HUDEP-2 (cell line): ENCODE measurements at regions not wholly inside any gene's neighbourhood (a gene's known extent, or its start where the extent isn't known, plus 50 kb on each side); places are given as distances from the start of the nearest gene placed in this dataset.

Experiments
- DNase-seq, 76 experiments: peaks; one replicate each; lab custom pipeline; 2025; ENCODE audit not compliant: unreplicated experiment in 76 of 76; lab: John Stamatoyannopoulos, UW

DNA sequence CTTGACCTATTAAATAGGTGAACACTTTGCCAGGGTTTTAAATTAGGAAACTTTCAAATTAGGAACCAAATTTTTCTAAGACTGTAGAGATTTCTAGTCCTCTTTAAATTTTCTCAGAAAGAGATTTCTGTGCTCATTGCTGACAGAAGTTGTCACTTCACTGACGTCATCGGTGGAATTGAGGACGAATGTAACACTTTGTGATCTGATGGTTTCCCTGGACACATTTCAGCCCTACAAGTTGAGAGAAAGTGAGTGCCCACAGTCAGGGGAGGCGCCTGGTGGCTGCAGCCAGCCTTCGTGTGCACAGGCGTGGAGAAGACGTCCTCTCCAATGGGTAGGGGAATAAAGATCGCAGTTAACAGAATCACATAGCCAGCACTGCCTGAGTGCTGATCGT, 396.5 kb upstream of the TSHZ3 start:
- no peak for DNase-seq

DNA sequence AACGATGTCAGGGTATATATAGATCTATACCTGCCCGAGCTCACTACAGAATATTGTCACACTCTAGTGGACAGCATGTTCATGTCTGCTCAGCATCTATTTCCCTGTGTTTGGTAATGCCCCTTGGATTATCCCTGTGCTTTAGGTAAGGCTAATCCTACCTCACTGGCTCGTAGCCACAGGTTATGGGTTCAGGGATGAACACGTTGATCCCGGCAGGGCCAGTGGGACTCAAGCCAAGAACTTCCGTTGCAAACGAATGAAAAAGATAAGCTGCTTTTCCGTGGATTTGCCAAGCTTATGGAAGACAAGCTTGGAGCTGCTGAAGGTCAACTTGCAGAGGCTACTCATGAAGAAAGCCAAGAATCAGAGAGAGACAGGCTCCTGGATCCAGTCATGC, 400.0 kb upstream of the TSHZ3 start:
- DNase-seq = no peak

GRCh38 chr19:31759359-31759758, 410.1 kb upstream of the TSHZ3 start:
- DNase-seq = no peak

GRCh38 chr19:31761281-31761913, 412.2 kb upstream of the TSHZ3 start:
- no peak for DNase-seq

DNA sequence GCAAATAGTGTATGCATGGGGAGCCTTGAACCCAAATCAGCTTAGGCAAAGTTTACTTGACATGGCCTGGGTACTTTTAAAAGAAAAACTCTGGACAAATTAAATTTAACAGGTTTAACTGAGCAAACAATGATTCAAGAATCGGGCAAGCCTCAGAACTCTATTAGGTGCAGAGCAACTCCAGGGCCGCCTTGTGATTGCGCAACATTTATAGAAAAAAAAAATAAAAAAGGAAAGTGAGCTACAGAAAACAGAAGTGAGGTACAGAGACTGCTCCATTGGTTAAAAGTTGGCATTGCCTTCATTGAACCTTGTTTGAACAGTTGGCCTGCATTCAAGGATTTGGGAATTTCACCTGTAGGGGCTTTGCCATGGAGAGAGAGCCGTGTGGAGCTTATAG, 421.0 kb upstream of the TSHZ3 start:
- DNase-seq = no peak

- DNase-seq = no peak
These were observed 423.7 kb upstream of the TSHZ3 start for GRCh38 chr19:31772915-31773314.

GRCh38 chr19:31781542-31781941, 432.3 kb upstream of the TSHZ3 start:
- no peak for DNase-seq

DNA sequence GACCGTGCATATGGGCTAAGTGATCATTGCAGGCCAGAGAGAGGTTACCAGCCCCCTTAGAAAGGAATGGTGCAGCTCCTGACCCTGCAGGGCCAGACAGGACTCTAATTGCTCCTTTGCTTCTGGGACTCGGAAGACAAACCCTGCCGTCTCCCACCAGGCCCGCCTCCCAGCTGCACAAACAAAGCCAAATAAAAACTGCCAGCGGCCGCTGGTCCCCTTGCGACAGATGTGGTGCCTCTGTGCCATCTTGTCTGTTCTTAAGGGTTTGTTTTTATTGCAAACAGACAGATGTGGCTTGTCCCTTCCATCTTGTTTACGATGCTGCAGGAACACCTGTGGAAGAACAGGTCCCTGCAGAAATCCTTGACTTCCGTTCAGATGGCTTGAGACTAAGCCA, 434.4 kb upstream of the TSHZ3 start:
- DNase-seq = no peak

DNA sequence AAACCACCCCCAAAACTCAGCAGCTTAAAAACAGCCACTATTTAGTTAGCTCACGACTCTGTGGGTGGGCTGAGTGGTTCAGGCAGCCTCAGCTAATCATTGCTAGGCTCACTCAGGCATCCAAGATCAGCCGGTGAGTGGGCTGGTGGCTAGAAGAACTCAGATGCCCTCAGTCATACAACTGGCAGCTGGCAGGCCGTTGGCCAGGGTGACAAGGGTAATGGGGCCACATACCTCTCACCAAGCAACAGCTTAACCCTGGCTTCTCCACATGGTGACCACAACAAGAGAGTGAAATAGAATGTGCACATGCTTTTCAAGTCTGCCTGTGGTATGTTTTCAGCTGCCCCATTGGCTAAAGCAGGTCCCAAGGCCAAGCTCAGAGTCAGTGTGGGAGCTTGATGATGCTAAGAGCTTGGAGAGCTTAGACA, 435.4 kb upstream of the TSHZ3 start:
- DNase-seq = no peak

GRCh38 chr19:31801611-31802010, 452.4 kb upstream of the TSHZ3 start:
- no peak for DNase-seq

DNA sequence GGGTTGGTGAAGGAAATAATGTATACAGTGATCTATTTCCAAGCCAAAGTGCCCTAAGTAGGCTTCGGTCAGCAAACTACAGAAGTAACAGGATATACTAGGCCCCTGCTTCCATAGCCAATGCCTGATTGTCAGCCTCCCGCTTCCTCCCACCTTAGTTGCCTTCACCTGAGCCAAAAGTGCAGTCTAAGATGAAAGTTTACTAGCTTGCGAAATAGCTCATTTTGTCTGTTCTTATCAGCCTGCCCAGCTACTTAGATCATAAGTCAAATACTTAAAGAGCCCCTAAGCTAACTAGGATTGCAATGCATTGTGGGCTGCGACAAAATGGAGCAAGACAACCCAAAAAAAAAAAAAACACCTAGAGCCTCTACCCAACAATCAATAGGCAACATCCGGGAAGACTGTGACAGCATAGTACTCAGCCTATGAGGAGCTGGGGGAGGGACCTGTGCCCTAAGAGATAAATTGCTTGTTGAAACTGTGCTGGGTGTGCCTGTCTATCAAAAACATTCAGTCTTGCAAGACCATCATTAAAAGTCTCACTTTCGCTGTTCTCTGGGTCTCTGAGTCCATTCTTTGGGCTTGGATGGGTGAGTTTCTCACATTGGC, 454.7 kb upstream of the TSHZ3 start:
- DNase-seq = no peak

DNA sequence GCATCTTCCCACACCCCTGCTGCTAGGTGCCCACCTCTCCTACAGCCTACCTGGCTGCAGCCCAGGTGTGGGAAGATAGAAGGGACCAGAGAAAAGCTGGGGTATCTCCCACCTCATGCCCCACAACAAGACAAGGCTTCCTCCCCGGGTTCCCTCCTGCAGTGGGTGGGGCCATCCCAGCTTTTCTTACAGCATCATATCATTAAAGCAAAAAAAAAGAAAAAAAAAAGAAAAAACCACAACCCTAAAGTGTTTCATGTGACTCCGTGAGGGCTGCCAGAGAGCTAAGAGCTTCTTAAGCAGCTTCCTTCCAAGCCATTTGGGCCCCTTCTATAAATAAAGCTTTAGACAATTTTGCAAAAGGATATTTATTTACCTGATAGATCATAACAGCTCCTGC, 455.4 kb upstream of the TSHZ3 start:
- DNase-seq = no peak

DNA sequence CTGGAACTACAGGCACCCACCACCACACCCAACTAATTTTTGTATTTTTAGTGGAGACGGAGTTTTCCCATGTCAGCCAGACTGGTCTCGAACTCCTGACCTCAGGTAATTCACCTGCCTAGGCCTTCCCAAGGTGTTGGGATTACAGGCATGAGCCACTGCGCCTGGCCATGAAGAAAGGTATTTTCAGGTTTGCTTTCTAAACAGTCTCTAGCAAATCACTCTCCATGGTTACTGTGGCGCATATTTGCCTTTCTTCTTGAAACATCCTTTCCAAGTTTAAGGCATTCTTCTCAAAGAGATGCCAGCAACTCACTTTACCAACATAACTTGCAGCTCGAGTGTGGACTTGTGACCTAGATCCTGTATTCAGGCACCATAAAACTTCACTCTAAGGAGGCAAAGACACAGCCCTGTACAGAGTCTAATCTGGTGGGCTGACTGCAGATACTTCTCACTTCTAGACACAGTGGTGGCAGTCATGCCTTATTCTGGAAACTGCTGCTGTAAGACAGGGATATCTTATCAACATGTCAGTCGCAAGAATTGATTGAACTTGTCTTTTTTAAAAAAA, 461.4 kb upstream of the TSHZ3 start:
- no peak for DNase-seq

- DNase-seq = no peak
These were observed 468.9 kb upstream of the TSHZ3 start for GRCh38 chr19:31817971-31818797.

DNA sequence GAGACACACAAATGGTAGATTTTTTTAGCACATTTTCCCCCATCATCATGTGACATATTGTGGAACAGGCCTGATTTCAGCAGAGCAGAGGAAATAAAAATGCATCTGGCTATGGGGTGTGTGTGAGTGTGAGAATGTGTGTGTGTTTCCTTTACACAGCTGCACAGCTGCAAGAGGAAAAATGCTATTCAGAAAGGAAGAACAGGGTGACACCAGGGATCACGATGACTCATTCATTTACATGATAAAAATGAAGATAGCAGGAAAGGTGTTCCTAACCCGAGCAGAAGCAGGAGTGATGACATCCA, 469.5 kb upstream of the TSHZ3 start:
- DNase-seq = no peak

GRCh38 chr19:31819837-31820236, 470.6 kb upstream of the TSHZ3 start:
- no peak for DNase-seq

DNA sequence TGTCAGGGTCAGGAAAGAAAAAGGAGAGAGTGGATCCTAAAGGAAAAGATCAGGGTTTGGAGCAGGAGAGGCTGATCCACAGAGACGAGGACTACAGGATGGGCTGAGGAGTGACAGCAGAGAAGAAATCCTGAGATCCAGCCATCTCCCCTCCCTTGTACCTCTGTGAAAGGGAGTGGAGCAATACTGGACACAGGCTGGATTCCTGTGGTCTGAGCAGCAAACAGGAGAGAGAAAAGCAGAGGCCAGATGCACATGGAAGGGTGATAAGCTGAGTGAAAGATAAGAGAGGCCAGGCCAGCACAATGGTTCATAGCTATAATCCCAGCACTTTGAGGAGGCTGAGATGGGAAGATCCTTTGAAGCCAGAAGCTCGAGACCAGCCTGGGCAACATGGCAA, 472.1 kb upstream of the TSHZ3 start:
- DNase-seq = no peak

GRCh38 chr19:31825134-31826094, 476.2 kb upstream of the TSHZ3 start:
- no peak for DNase-seq

DNA sequence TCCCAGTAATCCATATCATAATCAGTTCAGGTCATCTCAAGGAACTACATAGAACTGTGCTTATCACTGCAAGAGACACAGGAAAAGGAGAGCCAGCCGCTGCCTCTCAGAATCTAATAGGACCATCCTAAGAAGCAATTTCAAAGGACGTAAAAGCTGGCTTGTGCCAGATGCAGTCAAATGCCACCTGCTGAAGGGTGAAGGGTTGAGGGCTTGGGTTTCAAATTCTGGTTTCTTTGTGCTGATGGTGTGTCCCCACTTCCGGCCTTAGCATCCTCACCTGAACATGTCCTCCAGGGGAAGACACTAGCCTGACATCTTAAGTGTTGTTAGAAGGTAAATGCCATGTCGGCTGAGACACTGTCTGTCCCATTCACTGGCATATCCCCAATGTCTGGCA, 477.1 kb upstream of the TSHZ3 start:
- no peak for DNase-seq

DNA sequence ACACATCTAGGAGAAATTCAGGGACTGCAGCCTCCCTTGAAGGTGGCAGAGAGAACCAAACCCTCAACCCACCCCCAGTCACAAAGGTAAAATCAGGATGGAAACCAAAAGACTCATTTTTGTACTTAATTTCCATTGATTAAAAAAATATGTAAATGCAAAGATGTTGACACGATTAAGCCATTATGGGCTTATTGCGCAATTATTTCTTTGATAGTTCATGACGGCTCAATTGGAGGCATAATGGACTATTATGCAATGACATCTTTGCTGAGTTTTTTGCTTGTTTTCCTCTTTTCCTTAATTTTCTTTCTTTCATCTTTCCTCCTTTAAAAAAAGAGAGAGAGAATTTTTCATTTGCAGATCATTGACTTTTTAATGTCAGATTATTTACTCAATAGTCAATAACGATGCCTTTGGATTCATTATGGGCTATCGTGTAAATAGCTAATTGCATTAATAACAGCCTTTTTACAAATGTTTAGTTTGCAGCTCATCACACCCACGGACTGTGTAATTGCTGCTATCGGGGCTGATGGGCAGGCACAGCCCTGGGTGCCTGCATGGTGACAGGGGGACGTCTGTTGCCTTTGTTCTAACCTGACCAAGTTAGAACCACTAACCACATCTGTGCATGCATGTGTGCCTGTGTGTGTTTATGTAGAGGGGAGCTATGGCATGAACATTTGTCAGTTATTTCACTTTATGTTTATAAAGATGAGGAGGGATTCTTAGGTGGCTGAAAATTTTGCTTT, 482.4 kb upstream of the TSHZ3 start:
- no peak for DNase-seq
